Brain microvascular endothelial cell (primary cell): ENCODE measurements at regions not wholly inside any gene's neighbourhood (a gene's known extent, or its start where the extent isn't known, plus 50 kb on each side); places are given as distances from the start of the nearest gene placed in this dataset.

Experiments
- DNase-seq: peaks from one replicate; pipeline ENCODE4 v3.0.0-alpha.2; 2020
- H3K27ac ChIP-seq: fragments of 250-450 bp; sonication (Bioruptor Pico); 2 replicates; pipeline ENCODE4 v1.5.1; 2020; ENCODE audit warnings: mild to moderate bottlenecking, moderate library complexity
- H3K27me3 ChIP-seq: fragments of 250-450 bp; sonication (Bioruptor Pico); replicated peaks from 2 replicates; pipeline ENCODE4 v1.5.1; 2020; ENCODE audit warnings: mild to moderate bottlenecking
- H3K36me3 ChIP-seq: fragments of 250-450 bp; sonication (Bioruptor Pico); replicated peaks from 2 replicates; pipeline ENCODE4 v1.5.1; 2020; ENCODE audit warnings: mild to moderate bottlenecking
- H3K4me3 ChIP-seq: 2 replicates; pipeline ENCODE4 v1.5.1; 2011; ENCODE audit warnings: low read depth, mild to moderate bottlenecking, control low read depth, low read length, moderate library complexity
- in situ Hi-C: cut with HindIII; loops from 2 replicates; pipeline ENCODE4 v1.10.0; 2017; ENCODE audit warnings: low sequenced_read_pairs, low pct_ligation_motif_present
- TF ChIP-seq, protein P1 (sequence below): IDR thresholded peaks from 2 replicates; pipeline ENCODE4 v1.5.1; 2011; ENCODE audit warnings: low read depth, mild to moderate bottlenecking, moderate library complexity, low read length, control low read depth, inconsistent platforms; ENCODE audit errors: missing control alignments

DNA sequence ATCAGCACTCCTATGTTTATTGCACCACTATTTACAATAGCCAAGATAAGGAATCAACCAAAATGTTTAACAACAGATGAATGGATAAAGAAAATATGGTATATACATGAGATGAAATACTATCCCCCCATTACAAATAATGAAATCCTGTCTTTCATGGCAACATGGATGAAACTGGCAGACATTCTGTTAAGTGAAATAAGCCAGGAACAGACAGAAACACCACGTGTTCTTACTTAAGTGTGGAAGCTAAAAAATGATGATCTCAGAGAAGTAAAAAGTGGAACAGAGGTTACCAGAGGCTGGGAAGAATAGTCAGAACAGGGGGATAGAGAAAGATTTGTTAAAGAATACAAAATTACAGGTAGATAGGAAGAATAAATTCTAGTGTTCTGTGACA lies 113.7 kb upstream of the MDM1 start:
- TF ChIP-seq, protein P1, sequence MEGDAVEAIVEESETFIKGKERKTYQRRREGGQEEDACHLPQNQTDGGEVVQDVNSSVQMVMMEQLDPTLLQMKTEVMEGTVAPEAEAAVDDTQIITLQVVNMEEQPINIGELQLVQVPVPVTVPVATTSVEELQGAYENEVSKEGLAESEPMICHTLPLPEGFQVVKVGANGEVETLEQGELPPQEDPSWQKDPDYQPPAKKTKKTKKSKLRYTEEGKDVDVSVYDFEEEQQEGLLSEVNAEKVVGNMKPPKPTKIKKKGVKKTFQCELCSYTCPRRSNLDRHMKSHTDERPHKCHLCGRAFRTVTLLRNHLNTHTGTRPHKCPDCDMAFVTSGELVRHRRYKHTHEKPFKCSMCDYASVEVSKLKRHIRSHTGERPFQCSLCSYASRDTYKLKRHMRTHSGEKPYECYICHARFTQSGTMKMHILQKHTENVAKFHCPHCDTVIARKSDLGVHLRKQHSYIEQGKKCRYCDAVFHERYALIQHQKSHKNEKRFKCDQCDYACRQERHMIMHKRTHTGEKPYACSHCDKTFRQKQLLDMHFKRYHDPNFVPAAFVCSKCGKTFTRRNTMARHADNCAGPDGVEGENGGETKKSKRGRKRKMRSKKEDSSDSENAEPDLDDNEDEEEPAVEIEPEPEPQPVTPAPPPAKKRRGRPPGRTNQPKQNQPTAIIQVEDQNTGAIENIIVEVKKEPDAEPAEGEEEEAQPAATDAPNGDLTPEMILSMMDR: no peak
- no peak for DNase-seq
- no peaks in the 10 kb centered on the region for H3K27me3 ChIP-seq
- in situ Hi-C loops: no loop called here
- no peak overlapping the region for H3K27ac ChIP-seq
- no peak overlapping the region for H3K4me3 ChIP-seq
- H3K36me3 ChIP-seq: no peaks in the 10 kb centered on the region

DNA sequence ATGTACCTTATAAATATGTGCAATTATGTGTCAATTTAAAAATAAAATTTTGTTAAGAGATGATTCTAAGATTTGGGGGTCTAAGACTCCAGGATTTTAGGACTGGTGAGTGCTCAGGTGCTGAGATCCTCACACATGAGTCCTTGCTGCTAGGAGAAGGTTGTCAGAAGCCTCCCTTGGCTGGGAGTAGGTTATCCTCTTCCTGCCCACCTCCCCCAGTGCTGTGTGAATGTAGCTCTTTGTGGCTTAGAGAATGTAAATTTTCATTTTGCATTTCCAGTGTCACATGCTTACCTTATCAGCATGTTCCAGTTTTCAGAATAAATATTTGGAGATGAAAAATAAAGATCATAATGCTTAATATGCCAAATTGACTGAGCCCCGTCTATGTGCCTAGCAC lies 114.2 kb upstream of the MDM1 start:
- no peak for DNase-seq
- in situ Hi-C loops: no loop called here
- Histone ChIP-seq H3K36me3 (no peaks in the 10 kb centered on the region), H3K27me3 (no peaks in the 10 kb centered on the region), H3K27ac (no peak overlapping the region), H3K4me3 (no peak overlapping the region)
- TF ChIP-seq, protein P1: no peak

DNA sequence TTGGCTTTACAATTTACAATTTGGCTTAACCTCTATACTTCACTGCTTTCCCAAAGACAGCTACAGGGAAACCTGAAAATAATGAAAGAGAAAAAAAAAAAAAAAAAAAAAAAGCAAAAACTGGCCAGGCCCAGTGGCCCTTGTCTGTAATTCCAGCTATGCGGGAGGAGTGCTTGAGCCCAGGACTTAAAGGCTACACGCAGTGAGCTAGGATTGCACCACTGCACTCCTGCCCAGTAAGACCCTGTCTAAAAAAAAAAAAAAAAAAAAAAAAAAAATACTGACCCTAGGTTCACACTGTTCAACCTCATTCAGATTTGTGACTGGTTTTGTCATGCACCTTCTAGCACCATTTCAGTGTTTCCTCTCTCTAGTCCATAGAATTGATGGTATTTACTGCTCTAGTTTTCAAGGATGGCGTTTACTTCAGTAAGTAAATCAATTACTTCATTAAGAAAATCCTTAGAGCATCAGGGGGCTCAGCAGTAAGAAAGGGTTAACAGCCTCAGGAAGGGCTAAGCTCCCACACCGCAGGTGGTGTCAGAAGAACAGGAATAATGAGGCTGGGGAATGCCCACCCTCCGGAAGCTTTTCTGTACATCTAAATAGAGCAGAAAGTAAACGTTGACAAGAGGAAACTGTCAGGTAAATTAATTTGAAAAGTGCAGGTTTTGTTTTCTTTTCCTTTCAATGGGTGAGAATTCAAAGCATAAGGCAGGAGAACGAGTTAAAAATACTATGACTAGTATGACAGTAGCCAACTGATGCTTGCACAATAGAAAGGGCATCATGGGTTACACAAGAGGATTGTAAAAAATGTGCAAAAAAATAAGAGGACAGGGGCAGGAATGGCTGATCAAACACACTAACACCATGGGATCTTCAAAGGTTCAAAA lies 115.0 kb upstream of the MDM1 start:
- DNase-seq: no peak
- Histone ChIP-seq H3K27me3 (no peaks in the 10 kb centered on the region), H3K27ac (no peak overlapping the region), H3K4me3 (no peak overlapping the region), H3K36me3 (no peaks in the 10 kb centered on the region)
- in situ Hi-C loops: no loop called here
- TF ChIP-seq, protein P1: no peak

DNA sequence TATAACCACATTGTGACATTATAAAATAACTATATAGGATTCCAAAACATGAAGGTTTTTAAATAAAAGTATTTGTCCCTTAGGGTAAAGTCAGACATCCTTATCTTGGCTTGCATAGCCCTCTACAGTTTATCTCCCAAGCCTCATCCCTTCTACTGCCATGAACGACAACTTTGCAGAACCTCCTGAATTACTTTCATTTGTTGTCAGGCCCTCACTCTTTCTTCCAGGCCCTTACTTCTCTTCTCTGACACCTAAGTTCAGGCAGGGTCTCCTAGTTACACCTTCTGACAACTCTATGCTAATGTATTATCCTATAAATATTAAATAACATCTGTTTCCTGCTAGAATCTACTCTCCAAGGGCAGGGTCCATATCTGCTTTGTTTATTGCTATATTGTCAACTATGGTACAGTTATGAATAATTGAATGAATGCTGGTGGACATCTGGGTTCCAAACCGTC lies 115.7 kb upstream of the MDM1 start:
- Histone ChIP-seq H3K36me3 (no peaks in the 10 kb centered on the region), H3K4me3 (no peak overlapping the region), H3K27me3 (no peaks in the 10 kb centered on the region), H3K27ac (no peak overlapping the region)
- DNase-seq: no peak
- TF ChIP-seq, protein P1: no peak
- in situ Hi-C loops: no loop called here

DNA sequence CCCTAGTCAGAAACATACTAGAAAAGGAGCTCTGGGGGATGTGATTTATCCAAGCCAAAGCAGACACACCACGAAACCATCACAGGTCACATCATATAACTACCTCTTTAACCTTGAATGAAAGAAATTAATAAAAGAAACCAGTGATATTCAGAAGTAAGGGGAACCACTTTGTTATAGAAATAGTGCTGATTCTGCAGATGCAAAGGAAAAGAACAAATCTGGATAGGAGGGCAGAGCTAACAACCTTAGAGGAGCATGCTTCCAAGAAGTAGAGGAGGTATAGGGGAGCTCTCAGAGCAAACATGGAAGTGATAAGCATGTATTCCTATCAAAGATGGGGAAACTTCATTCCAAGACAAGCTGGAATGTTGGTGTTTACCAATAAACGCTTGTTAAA lies 117.0 kb upstream of the MDM1 start:
- no peak for DNase-seq
- Histone ChIP-seq H3K36me3 (no peaks in the 10 kb centered on the region), H3K4me3 (no peak overlapping the region), H3K27ac (no peak overlapping the region), H3K27me3 (no peaks in the 10 kb centered on the region)
- TF ChIP-seq, protein P1: no peak
- in situ Hi-C loops: no loop called here

DNA sequence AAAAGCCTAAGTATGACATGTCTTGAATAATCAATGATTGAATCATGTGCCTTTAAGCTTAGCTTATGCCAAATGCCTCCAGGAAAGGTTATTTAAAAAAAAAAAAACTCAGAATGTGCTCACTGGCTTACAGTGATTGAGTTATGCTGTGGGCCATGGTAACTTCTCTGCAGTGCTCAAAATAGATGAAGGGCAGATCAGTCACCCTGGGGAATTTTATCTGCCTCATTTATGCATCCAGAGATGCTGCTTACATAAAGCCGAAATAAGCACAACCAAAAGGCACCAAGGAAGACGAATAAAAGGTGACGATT lies 118.7 kb upstream of the MDM1 start:
- Histone ChIP-seq H3K27me3 (no peaks in the 10 kb centered on the region), H3K36me3 (no peaks in the 10 kb centered on the region), H3K27ac (no peak overlapping the region), H3K4me3 (no peak overlapping the region)
- in situ Hi-C loops: no loop called here
- TF ChIP-seq, protein P1: no peak
- DNase-seq: no peak
